Activated T-cell treated with anti-CD3 and anti-CD28 coated beads, Interleukin-2, amount 50 U/mL, for 4 hours (primary cell): ENCODE measurements at regions not wholly inside any gene's neighbourhood (a gene's known extent, or its start where the extent isn't known, plus 50 kb on each side); places are given as distances from the start of the nearest gene placed in this dataset.

ENCODE experiments used
- ATAC-seq, 2 donors: fragments of 200-7000 bp; cut with Tn5 transposase; one replicate each; pipeline ENCODE4 v1.10.0; 2021
- DNase-seq: peaks from one replicate; pipeline ENCODE4 v3.0.0-alpha.2; 2020
- H3K27me3 Mint-ChIP-seq: one replicate; pipeline ENCODE4 v1.8.0; 2021; ENCODE audit warnings: low read depth, mixed read lengths
- H3K36me3 Mint-ChIP-seq: one replicate; pipeline ENCODE4 v1.8.0; 2022; ENCODE audit warnings: mixed read lengths; ENCODE audit not compliant: insufficient read depth
- H3K4me1 Mint-ChIP-seq: one replicate; pipeline ENCODE4 v1.8.0; 2021; ENCODE audit warnings: low read depth, mixed read lengths
- H3K4me3 Mint-ChIP-seq: one replicate; pipeline ENCODE4 v1.8.0; 2021; ENCODE audit warnings: mild to moderate bottlenecking, moderate library complexity, mixed read lengths
- H3K9me3 Mint-ChIP-seq: one replicate; pipeline ENCODE4 v1.8.0; 2021; ENCODE audit warnings: mixed read lengths

DNA sequence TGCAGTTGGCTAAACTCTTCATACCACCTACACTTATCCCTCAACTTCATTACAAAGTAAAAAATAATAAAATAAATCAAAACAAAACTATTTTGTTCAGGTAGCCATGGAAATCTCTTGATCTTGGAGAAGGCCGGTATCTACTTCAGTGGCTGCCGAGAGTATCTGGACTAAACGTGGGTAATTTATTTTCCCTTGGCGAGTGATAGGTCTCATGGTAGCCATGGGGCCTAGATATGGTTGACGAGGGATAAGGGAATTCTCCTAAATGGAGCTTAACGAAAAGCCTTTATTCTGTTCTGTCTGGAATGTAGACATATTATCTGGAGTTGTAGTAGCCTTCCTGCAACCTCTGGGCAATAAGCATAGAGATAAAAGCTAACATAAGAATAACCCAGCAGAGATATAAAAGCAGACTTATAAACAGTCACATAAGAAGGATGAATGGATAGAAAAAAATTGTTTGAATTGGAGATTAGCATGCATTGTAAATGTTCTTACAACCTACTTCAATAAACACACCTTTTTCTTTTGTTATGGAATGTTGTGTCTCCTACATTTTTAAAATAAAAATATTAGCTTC, 281.3 kb upstream of the ARRDC4 start:
- no peak for ATAC-seq
- no peak overlapping the region for H3K4me3 Mint-ChIP-seq
- no peaks in the 10 kb centered on the region for H3K36me3 Mint-ChIP-seq
- peaks cover 15% of the 10 kb centered on the region for H3K9me3 Mint-ChIP-seq
- peaks cover 3% of the 10 kb centered on the region for H3K27me3 Mint-ChIP-seq
- no peaks in the 10 kb centered on the region for H3K4me1 Mint-ChIP-seq
- no peak for DNase-seq

DNA sequence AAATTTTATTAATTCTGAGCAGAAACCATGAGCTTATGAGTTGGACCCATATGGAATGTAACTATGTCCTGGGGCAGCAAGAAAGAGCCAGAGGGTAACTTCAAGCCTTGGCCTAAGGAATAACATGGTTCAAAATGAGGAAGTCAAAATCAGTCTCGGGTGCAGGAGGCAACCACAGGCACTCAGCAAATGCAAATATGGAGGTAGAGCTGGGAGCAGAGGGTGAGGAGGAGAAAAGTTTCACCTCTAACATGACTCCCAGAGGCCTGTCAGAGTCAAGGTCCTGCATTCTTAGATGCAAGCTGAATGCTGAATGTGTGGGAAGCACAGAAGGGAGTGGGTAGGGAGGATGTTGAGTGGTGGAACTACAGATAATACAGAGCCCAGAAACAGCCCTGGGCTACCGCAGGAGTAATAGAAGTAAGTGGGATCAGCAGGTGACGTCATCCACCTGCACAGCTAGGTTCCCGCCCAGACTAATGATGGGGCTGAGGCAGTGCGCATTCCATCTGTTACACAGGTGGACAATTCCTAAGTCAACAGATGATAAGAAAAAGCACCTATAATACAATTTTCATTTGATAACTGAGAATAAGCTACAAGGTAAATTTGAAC, 279.8 kb upstream of the ARRDC4 start:
- ATAC-seq (no peak), DNase-seq (no peak)
- no peak overlapping the region for H3K4me3 Mint-ChIP-seq
- H3K9me3 Mint-ChIP-seq = peaks cover 11% of the 10 kb centered on the region
- H3K27me3 Mint-ChIP-seq = peaks cover 3% of the 10 kb centered on the region
- no peaks in the 10 kb centered on the region for H3K4me1 Mint-ChIP-seq
- no peaks in the 10 kb centered on the region for H3K36me3 Mint-ChIP-seq

DNA sequence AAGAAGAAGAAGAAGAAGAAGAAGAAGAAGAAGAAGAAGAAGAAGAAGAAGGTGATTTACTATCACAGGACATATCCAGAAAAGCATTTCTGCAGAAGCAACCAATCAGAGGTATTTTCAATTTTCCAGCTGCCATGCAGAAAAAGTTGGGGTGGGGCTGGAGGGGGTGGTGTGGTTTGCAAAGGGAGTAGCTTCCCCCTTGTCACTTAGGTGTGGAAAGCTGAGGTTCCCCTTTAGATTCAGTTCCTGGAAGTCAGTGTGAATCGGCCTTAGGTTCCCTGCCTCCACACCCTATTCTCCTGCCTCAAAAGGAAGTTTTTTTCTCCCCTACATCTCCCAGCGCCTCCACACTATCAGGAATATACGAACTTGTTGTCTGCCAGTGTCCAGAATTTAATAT, 276.7 kb upstream of the ARRDC4 start:
- no peaks in the 10 kb centered on the region for H3K4me1 Mint-ChIP-seq
- H3K36me3 Mint-ChIP-seq = no peaks in the 10 kb centered on the region
- ATAC-seq (no peak), DNase-seq (no peak)
- peaks cover 3% of the 10 kb centered on the region for H3K27me3 Mint-ChIP-seq
- no peak overlapping the region for H3K4me3 Mint-ChIP-seq
- peaks cover 11% of the 10 kb centered on the region for H3K9me3 Mint-ChIP-seq

DNA sequence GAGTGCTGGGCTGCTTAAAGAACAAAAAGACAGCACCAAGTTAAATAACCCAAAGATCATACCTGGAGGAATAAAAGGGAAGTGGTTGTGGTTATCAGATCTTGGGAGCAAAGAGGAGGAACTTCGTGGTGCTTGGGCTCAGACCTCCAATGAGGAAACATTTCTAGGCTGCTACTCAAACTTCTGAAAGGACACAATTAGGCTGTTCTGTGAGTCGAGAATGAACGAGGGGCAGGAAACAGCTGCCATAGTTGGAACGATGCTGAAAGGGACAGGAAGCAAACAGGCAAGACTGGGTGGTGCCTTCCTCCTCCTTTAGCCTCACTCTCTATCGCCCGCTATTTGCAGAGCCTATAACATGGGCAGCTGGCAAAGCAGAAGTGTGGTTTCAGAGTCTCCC, 276.3 kb upstream of the ARRDC4 start:
- Mint-ChIP-seq H3K4me1 (no peaks in the 10 kb centered on the region), H3K9me3 (peaks cover 11% of the 10 kb centered on the region), H3K4me3 (no peak overlapping the region), H3K27me3 (peaks cover 3% of the 10 kb centered on the region), H3K36me3 (no peaks in the 10 kb centered on the region)
- ATAC-seq = no peak
- no peak for DNase-seq

DNA sequence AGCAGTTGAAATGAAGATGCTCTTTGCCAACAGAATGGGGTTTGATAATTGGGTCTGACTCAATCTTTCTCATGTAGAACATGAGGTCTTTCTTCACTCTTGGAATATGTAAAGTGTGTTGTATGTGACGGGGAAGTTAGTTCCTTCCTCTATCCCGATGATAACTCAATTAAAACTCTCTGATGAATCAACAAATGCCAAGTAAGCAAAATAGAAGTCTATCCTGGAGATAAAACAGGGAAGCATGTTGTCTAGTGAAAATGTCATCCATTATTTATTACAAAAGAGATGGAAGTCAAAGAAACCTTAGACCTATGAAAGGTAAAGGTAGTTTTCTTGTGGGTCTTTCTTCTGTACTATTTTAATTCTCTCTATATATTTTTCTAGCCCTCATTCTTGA, 274.2 kb upstream of the ARRDC4 start:
- H3K4me3 Mint-ChIP-seq = no peak overlapping the region
- peaks cover 6% of the 10 kb centered on the region for H3K9me3 Mint-ChIP-seq
- DNase-seq = no peak
- H3K27me3 Mint-ChIP-seq = peaks cover 3% of the 10 kb centered on the region
- H3K36me3 Mint-ChIP-seq = no peaks in the 10 kb centered on the region
- no peaks in the 10 kb centered on the region for H3K4me1 Mint-ChIP-seq
- no peak for ATAC-seq

DNA sequence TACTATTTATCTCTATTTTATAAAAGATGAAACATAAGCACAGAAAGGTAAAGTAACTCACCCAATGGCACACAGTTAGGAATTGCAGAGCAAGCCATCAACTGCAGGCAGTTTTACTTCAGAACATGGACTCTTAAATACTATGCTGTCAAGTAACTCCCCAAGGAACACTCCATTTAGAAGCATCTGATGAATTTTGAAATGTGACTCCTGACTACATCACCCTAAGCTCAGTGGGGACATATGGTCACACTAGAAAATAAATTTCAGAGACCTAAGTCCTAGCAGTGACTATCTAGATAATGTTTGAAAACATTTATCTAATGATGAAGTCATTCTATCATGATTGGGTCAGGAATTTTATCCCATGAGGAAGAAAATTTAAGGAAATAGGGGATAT, 272.8 kb upstream of the ARRDC4 start:
- Mint-ChIP-seq H3K36me3 (no peaks in the 10 kb centered on the region), H3K4me1 (no peaks in the 10 kb centered on the region), H3K27me3 (no peaks in the 10 kb centered on the region), H3K9me3 (no peaks in the 10 kb centered on the region), H3K4me3 (no peak overlapping the region)
- ATAC-seq (no peak), DNase-seq (no peak)

DNA sequence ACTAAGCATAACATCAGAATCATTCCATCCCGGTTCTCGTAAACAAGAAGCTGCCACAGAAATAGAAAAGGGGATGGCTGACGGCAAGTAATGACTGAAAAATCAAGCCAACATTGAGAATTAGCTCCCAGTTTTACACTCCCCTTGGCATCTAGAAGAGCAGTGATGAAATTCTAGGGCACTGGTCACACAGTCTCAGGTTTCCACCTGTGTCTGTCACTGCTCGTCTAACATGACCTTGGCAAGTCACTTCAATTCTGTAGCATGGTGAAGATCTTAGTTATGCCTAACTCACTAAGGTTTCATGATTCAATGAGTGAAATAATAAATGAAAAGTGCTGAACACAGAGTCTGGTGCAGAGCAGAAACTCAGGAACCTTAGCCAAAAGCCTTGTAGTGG, 272.3 kb upstream of the ARRDC4 start:
- Mint-ChIP-seq H3K27me3 (no peaks in the 10 kb centered on the region), H3K4me1 (no peaks in the 10 kb centered on the region), H3K4me3 (no peak overlapping the region), H3K36me3 (no peaks in the 10 kb centered on the region), H3K9me3 (no peaks in the 10 kb centered on the region)
- no peak for DNase-seq
- ATAC-seq = no peak

DNA sequence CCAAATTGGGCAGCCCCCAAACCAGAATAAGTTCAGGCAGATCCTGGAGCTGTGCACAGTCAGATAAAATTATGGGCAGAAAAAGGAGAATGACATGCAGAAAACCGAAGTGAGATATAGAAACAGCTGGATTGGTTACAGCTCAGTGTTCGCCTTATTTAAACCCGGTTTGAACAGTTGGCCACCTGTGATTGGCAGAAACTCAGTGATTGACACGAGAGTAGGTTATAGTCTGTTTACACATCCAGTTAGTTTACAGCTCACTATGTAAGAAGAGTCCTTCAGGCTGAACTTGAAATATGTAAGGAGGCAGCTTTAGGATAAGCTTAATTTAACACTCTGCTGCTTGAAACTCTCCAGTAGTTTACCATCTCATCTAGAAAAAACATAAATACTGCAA, 271.6 kb upstream of the ARRDC4 start:
- H3K4me3 Mint-ChIP-seq = no peak overlapping the region
- no peaks in the 10 kb centered on the region for H3K36me3 Mint-ChIP-seq
- DNase-seq (no peak), ATAC-seq (no peak)
- no peaks in the 10 kb centered on the region for H3K4me1 Mint-ChIP-seq
- no peaks in the 10 kb centered on the region for H3K9me3 Mint-ChIP-seq
- no peaks in the 10 kb centered on the region for H3K27me3 Mint-ChIP-seq

DNA sequence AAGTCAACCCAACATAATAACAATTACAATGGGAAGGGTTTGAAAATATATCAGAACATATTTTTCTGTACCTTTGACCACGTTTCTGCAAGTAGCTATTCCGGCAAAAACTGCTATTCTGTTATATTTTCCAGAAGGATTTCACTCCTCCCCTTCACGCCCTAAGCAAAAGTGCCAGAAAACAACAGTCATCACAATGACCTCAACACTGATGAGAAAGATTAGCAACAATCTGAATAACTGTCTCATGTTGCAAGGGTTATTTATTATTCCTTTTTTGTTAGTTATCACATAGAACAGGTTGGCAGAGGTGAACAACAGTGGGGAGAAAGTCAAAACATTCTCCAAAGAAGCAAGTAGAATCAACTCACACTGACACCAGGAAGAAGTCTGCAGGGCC, 269.4 kb upstream of the ARRDC4 start:
- H3K27me3 Mint-ChIP-seq = no peaks in the 10 kb centered on the region
- H3K36me3 Mint-ChIP-seq = no peaks in the 10 kb centered on the region
- H3K4me1 Mint-ChIP-seq = no peaks in the 10 kb centered on the region
- no peak for ATAC-seq
- no peaks in the 10 kb centered on the region for H3K9me3 Mint-ChIP-seq
- DNase-seq = no peak
- no peak overlapping the region for H3K4me3 Mint-ChIP-seq

DNA sequence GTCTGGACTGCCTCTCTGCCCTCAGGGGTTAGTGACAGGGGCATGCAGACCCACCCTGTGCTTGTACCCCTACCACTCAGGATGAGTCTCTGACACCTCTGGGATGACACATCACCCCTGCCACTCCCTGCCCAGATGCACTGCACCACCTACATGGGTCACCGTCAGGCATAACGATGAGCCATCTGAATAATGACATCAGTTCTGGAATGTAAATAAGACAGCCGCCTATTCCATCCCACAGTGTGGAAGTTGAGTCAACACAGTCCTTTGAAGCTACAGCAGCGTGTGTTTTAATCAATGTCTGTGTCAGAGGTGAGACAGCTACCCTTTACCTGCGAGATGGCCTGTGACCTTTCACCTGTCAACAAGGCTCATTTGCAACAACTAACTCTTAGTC, 268.7 kb upstream of the ARRDC4 start:
- H3K4me3 Mint-ChIP-seq = no peak overlapping the region
- no peaks in the 10 kb centered on the region for H3K4me1 Mint-ChIP-seq
- ATAC-seq = no peak
- H3K27me3 Mint-ChIP-seq = no peaks in the 10 kb centered on the region
- DNase-seq = no peak
- no peaks in the 10 kb centered on the region for H3K36me3 Mint-ChIP-seq
- peaks cover 2% of the 10 kb centered on the region for H3K9me3 Mint-ChIP-seq

DNA sequence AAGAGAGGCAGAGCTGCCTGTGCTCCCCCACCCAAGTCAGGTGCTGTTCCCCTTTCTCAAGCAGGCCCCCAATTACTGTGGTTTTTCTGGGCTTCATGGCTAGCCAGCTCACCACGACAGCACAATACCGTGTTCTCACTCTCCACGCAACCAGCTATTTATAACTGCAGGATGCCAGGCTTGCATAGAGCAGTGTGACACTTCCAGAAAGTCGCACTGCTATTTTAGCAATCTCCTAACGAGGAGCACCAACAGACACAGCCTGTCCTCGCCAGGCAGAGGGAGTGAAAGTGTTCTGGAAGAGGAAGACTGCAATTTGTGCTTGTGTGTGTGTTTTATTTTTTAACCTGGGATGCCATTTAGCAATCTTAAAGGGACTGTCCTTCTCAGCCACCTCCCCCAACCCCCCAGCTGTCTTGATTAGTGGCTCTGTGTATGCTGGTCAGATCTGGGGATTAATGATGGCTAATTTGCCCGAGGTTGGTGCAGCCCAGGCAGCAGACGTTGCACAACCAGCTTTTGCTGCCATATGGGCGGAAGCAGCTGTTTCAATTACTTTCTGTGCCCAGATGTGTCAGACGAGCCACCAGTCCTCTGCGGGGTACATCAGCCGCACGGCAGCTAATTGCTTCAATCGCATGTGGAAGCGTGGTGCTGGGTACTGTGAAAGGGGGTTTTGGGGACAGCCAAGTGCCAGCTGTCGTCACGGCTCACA, 268.0 kb upstream of the ARRDC4 start:
- DNase-seq (no peak), ATAC-seq (no peak)
- H3K4me3 Mint-ChIP-seq = no peak overlapping the region
- no peaks in the 10 kb centered on the region for H3K36me3 Mint-ChIP-seq
- peaks cover 3% of the 10 kb centered on the region for H3K9me3 Mint-ChIP-seq
- H3K27me3 Mint-ChIP-seq = no peaks in the 10 kb centered on the region
- no peaks in the 10 kb centered on the region for H3K4me1 Mint-ChIP-seq

DNA sequence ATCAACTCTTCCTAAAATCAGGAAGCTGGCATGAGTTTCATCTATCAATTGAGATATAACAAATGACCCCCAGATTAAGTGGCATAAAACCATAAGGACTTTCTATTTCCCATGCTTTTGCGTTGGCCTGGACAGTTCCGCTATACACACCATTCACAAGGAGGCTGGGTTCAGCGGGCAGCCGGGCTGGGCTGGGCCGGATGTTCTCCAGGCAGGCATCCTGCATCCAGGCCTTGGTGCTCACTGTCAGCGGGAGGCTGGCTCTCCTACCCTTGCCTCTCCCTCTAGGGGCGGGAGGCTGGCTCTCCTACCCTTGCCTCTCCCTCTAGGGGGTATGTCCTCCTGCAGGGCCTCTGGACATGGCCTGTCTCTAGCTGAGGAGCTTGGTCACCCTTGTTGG, 266.0 kb upstream of the ARRDC4 start:
- no peak for DNase-seq
- no peak overlapping the region for H3K4me3 Mint-ChIP-seq
- no peaks in the 10 kb centered on the region for H3K36me3 Mint-ChIP-seq
- no peaks in the 10 kb centered on the region for H3K4me1 Mint-ChIP-seq
- no peaks in the 10 kb centered on the region for H3K27me3 Mint-ChIP-seq
- H3K9me3 Mint-ChIP-seq = peaks cover 7% of the 10 kb centered on the region
- no peak for ATAC-seq

DNA sequence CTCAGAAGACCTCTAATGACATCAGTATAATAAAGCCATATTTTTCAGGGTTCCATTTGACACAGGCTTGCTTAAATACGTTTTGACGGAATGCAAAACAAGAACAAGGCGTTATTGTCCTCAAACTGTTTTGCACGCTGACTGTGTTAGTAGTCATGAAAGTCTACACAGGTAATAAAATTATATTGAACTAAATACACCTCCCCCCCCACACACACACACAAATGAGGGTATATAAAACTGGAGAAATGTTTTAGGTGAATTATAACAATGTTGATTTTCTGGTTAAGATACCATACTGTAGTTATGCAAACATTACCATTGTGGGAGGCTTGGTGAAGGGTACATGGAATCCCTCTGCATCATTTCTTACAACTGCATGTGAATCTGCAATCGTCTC, 257.1 kb upstream of the ARRDC4 start:
- no peak for DNase-seq
- H3K27me3 Mint-ChIP-seq = no peaks in the 10 kb centered on the region

DNA sequence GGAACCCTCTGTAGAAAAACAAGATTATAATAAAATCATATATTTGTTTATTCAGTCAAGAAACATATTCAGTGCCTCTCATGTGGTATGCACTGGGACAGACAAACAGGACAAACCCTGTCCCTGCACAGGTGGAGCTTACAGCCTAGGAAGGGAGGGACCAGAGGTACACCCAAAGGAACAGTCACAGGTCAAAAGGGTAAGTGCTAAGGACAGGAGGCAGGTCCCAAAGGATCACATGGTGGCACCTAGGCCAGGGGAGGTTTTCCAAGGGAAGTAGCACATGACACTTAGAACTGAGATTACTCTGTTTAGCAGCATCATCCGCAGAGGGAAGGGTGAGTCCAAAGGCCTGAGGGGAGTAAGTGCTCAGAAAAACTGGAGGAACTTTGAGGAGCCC, 254.4 kb upstream of the ARRDC4 start:
- no peak for ATAC-seq
- H3K4me3 Mint-ChIP-seq = no peak overlapping the region
- H3K27me3 Mint-ChIP-seq = no peaks in the 10 kb centered on the region

More for the DNA sequence above, 257.1 kb upstream of the ARRDC4 start:
- no peaks in the 10 kb centered on the region for H3K4me1 Mint-ChIP-seq
- no peaks in the 10 kb centered on the region for H3K9me3 Mint-ChIP-seq
- H3K36me3 Mint-ChIP-seq = no peaks in the 10 kb centered on the region
- H3K4me3 Mint-ChIP-seq = no peak overlapping the region
- no peak for ATAC-seq

DNA sequence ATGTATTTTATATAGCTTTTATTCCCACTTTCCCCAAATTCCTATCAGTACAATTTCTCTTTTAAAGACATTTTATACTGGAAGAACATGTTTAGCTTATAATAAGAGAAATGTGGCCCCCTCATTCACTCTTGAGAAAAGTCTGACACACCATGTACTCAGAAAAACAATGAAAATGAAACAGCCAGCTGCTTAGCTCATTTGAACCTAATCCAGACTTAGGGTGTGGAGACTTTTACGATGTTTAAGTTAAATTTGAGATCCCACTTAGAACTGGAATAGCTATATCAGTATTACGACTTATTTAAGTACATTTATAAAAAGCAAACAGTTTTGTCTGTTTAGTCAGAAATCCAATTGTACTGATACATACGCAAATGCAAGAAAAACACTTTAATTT, 252.3 kb upstream of the ARRDC4 start:
- DNase-seq (no peak), ATAC-seq (no peak)
- H3K36me3 Mint-ChIP-seq = no peaks in the 10 kb centered on the region
- H3K4me1 Mint-ChIP-seq = no peaks in the 10 kb centered on the region
- no peaks in the 10 kb centered on the region for H3K27me3 Mint-ChIP-seq
- no peaks in the 10 kb centered on the region for H3K9me3 Mint-ChIP-seq
- no peak overlapping the region for H3K4me3 Mint-ChIP-seq

More for the DNA sequence above, 254.4 kb upstream of the ARRDC4 start:
- no peaks in the 10 kb centered on the region for H3K9me3 Mint-ChIP-seq
- no peaks in the 10 kb centered on the region for H3K36me3 Mint-ChIP-seq
- no peaks in the 10 kb centered on the region for H3K4me1 Mint-ChIP-seq
- no peak for DNase-seq
